ENCODE measurements at regions not wholly inside any gene's neighbourhood (a gene's known extent, or its start where the extent isn't known, plus 50 kb on each side); places are given as distances from the start of the nearest gene placed in this dataset.
A peak's percentile ranks its signal among the peaks of the same experiment; 100 is the strongest.
"Not testable (repeated sequence)": the region's sequence is repeated elsewhere in the genome, so short reads cannot be mapped to it uniquely, and the experiment has no call there.

GRCh38 chr14:106270476-106271121, 744.2 kb downstream of the TMEM121 start:
- H3K27me3 Mint-ChIP-seq: peaks cover 26% of the 10 kb centered on the region

DNA sequence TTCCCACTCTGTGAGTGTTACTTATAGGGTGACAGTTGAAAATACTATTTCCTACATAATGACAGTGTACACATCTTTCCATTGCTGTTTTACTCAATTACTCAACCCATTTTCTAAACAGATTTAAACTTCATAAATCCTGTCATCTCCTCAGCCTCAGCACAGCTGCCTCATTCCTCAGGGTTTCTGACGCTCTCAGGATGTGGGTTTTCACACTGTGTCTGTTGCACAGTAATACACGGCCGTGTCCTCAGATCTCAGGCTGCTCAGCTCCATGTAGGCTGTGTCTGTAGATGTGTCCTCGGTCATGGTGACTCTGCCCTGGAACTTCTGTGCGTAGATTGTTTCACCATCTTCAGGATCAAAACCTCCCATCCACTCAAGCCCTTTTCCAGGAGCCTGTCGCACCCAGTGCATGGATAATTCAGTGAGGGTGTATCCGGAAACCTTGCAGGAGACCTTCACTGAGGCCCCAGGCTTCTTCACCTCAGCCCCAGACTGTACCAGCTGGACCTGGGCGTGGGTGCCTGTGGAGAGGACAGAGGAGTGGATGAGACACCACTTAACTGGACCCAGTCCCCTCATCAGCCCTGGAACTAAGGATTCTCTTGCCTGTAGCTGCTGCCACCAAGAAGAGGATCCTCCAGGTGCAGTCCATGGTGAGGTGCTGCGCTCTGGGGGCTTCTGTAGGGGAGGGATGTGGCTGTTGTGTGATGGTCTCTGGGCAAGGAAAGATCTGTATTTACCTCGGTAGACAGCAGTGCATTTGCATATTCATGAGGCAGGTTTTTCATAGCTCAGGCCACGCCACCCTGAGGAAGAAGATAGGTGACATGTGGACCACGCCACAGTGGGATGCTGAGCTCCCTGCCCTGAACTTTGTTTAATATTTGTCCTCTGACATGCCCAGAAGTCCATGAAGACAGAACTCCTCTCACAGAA, 750.2 kb downstream of the TMEM121 start:
- Histone ChIP-seq H3K4me2 (replicated peaks; ENCODE audit: low read depth, low read length, poor library complexity, severe bottlenecking) (no peak overlapping the region), H3K4me1 (ENCODE audit: control insufficient read depth in 2 of 2, insufficient read depth in 2 of 2, low read length in 2 of 2) (peaks cover 0 to 6% of the 10 kb centered on the region in 2 donors), H3K9ac (ENCODE audit: low read length) (no peak overlapping the region), H2AFZ (ENCODE audit: insufficient read depth, low read depth, low read length, poor library complexity, severe bottlenecking) (no peak overlapping the region), H3K4me3 (ENCODE audit: control extremely low read depth in 1 of 5, extremely low read depth in 1 of 5, insufficient read depth in 1 of 5, low read depth in 2 of 5, low read length in 4 of 5) (peak overlapping the region in 3 of 5 experiments; percentile 1 to 25 (median 20)), H3K9me3 (ENCODE audit: control extremely low read depth in 1 of 3, control insufficient read depth in 2 of 3, insufficient read depth in 1 of 3, low read length in 2 of 3) (no peaks in the 10 kb centered on the region), H3K36me3 (replicated peaks in 1 of 2; ENCODE audit: control extremely low read depth in 1 of 2, control insufficient read depth in 1 of 2, extremely low read depth in 1 of 2, insufficient read depth in 2 of 2, low read length in 1 of 2) (no peaks in the 10 kb centered on the region), H3K27ac (ENCODE audit: low read length in 2 of 2) (no peak overlapping the region), H4K20me1 (ENCODE audit: control insufficient read depth, insufficient read depth, low read length, poor library complexity, severe bottlenecking) (no peaks in the 10 kb centered on the region), H3K79me2 (ENCODE audit: control insufficient read depth, insufficient read depth, low read length) (no peaks in the 10 kb centered on the region), H3K27me3 (replicated peaks in 1 of 4; ENCODE audit: control extremely low read depth in 1 of 4, control insufficient read depth in 3 of 4, insufficient read depth in 4 of 4, low read length in 3 of 4) (peaks cover 0 to 6% (median 5%) of the 10 kb centered on the region in 4 experiments)
- H3K4me3 Mint-ChIP-seq: peak overlapping the region; percentile 50
- POLR2A ChIA-PET: no interaction called here
- no peak for ATAC-seq (ENCODE audit: low read depth)
- intact Hi-C loops (cut with micrococcal nuclease): no loop called here
- peak; percentile 10 for DNase-seq
- TF ChIP-seq CTCF (IDR thresholded peaks at IDR 0.05) (no peak), EZH2 (IDR thresholded peaks at IDR 0.05; ENCODE audit: borderline replicate concordance, insufficient read depth, low read depth, low read length, poor library complexity, severe bottlenecking) (no peak)
- CTCF ChIA-PET: interaction anchor here (1.0 to 2.2 kb wide), 2 partner anchors 8 to 19 kb away, joined by 3 to 8 read pairs; no protein-coding TSS in a partner anchor
- H3K9me3 Mint-ChIP-seq (ENCODE audit: insufficient read depth): no peaks in the 10 kb centered on the region
- H3K27me3 Mint-ChIP-seq: peaks cover 17% of the 10 kb centered on the region
- peak overlapping the region; percentile 8 for H3K27ac Mint-ChIP-seq
- peaks cover 3% of the 10 kb centered on the region for H3K4me1 Mint-ChIP-seq
- 23% methylated on average over 2 of the region's 12 CpGs for WGBS (ENCODE audit: insufficient coverage)

More at GRCh38 chr14:106270476-106271121, 744.2 kb downstream of the TMEM121 start:
- H4K20me1 ChIP-seq (ENCODE audit: control insufficient read depth, insufficient read depth, low read length, poor library complexity, severe bottlenecking); H3K4me3 Mint-ChIP-seq; H3K4me3 ChIP-seq (ENCODE audit: control extremely low read depth in 1 of 5, extremely low read depth in 1 of 5, insufficient read depth in 1 of 5, low read depth in 2 of 5, low read length in 4 of 5); H3K9me3 Mint-ChIP-seq (ENCODE audit: insufficient read depth); H3K9me3 ChIP-seq (ENCODE audit: control extremely low read depth in 1 of 3, control insufficient read depth in 2 of 3, insufficient read depth in 1 of 3, low read length in 2 of 3); intact Hi-C loops (cut with micrococcal nuclease); ATAC-seq (ENCODE audit: low read depth); DNase-seq; H3K79me2 ChIP-seq (ENCODE audit: control insufficient read depth, insufficient read depth, low read length); H3K27ac Mint-ChIP-seq; H3K4me2 ChIP-seq (replicated peaks; ENCODE audit: low read depth, low read length, poor library complexity, severe bottlenecking); H3K9ac ChIP-seq (ENCODE audit: low read length); H3K4me1 ChIP-seq (ENCODE audit: control insufficient read depth in 2 of 2, insufficient read depth in 2 of 2, low read length in 2 of 2); H3K4me1 Mint-ChIP-seq; H3K27me3 ChIP-seq (replicated peaks in 1 of 4; ENCODE audit: control extremely low read depth in 1 of 4, control insufficient read depth in 3 of 4, insufficient read depth in 4 of 4, low read length in 3 of 4); H2AFZ ChIP-seq (ENCODE audit: insufficient read depth, low read depth, low read length, poor library complexity, severe bottlenecking); H3K27ac ChIP-seq (ENCODE audit: low read length in 2 of 2); H3K36me3 ChIP-seq (replicated peaks in 1 of 2; ENCODE audit: control extremely low read depth in 1 of 2, control insufficient read depth in 1 of 2, extremely low read depth in 1 of 2, insufficient read depth in 2 of 2, low read length in 1 of 2): not testable (repeated sequence)
- WGBS (ENCODE audit: insufficient coverage): no CpG with 5 or more reads among the region's 4 CpGs
- CTCF ChIA-PET: interaction anchor here (0.9 to 1.3 kb wide), 2 partner anchors 11 to 14 kb away, joined by 3 read pairs; no protein-coding TSS in a partner anchor
- POLR2A ChIA-PET: interaction anchor here (0.6 kb wide), 1 partner anchor 428 kb away, joined by 5 read pairs; no protein-coding TSS in a partner anchor
